Naive thymus-derived CD8-positive, alpha-beta T cell (primary cell): ENCODE measurements at regions not wholly inside any gene's neighbourhood (a gene's known extent, or its start where the extent isn't known, plus 50 kb on each side); places are given as distances from the start of the nearest gene placed in this dataset.
"Not testable (repeated sequence)": the region's sequence is repeated elsewhere in the genome, so short reads cannot be mapped to it uniquely, and the experiment has no call there.

Source experiments
- ATAC-seq, 2 donors: fragments of 150-1000 bp; cut with Tn5 transposase in 1 of 2; sonication (Bioruptor Pico), chemical (Tn5 transposase) in 1 of 2; 1 replicate in 1 of 2; 2 replicates in 1 of 2; pipeline ENCODE4 v1.10.0; 2021; ENCODE audit warnings: mild to moderate bottlenecking in 2 of 2, moderate library complexity in 2 of 2
- POLR2A ChIA-PET: fragments of 350-600 bp; sonication (Branson Sonifier 250); formaldehyde crosslinking; loops from one replicate; lab custom pipeline; 2021; ENCODE audit warnings: antibody characterized with exemption; lab: Charles Lee
- DNase-seq, 10 donors: peaks; one replicate each; pipeline versions ENCODE4 v3.0.0 to v3.0.0-alpha.2; 2020 to 2022
- H3K27ac Mint-ChIP-seq, 10 donors: one replicate each; pipeline ENCODE4 v1.8.0; 2020 to 2022; ENCODE audit warnings: mild to moderate bottlenecking in 10 of 10, mixed read lengths in 10 of 10, moderate library complexity in 4 of 10, inconsistent platforms in 1 of 10
- H3K27me3 Mint-ChIP-seq, 5 donors: one replicate each; pipeline ENCODE4 v1.8.0; 2021 to 2022; ENCODE audit warnings: mixed read lengths in 5 of 5
- H3K36me3 Mint-ChIP-seq, 3 donors: one replicate each; pipeline ENCODE4 v1.8.0; 2020 to 2022; ENCODE audit warnings: mixed read lengths in 3 of 3, mild to moderate bottlenecking in 2 of 3, inconsistent platforms in 1 of 3
- H3K4me1 Mint-ChIP-seq, 4 donors: one replicate each; pipeline ENCODE4 v1.8.0; 2021 to 2022; ENCODE audit warnings: mixed read lengths in 4 of 4
- H3K4me3 Mint-ChIP-seq, 10 donors: one replicate each; pipeline ENCODE4 v1.8.0; 2020 to 2022; ENCODE audit warnings: mild to moderate bottlenecking in 10 of 10, mixed read lengths in 10 of 10, moderate library complexity in 6 of 10, inconsistent platforms in 1 of 10
- H3K9me3 Mint-ChIP-seq, 9 donors: one replicate each; pipeline ENCODE4 v1.8.0; 2020 to 2022; ENCODE audit warnings: mixed read lengths in 9 of 9, mild to moderate bottlenecking in 3 of 9, inconsistent platforms in 1 of 9, moderate library complexity in 1 of 9

DNA sequence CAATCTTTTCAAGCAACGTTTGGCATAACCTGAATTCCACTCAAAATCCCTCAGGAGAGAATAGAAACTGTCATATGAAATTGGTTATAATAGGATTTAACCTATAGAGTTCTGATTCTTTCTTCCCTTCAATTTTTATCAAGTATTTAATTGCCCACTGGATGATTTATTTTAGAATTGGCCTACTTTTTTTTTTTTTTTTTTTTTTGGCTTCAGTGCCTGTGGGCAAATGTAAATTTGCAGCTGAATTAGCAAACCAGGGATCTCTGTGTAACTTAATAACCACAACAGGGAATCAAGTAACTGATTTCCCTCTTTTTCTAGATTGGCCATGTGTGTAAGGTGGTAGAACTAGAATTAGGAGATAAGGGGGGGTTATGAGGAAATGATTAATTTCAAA lies 157.0 kb downstream of the SOX4 start:
- Mint-ChIP-seq H3K9me3 (no peaks in the 10 kb centered on the region), H3K4me3 (no peak overlapping the region), H3K4me1 (no peaks in the 10 kb centered on the region), H3K27ac (peak overlapping the region in 1 of 10 donors; percentile 54), H3K36me3 (no peaks in the 10 kb centered on the region), H3K27me3 (peaks cover 0 to 3% (median 0%) of the 10 kb centered on the region in 5 donors)
- ATAC-seq (no peak), DNase-seq (no peak)
- POLR2A ChIA-PET: no interaction called here

DNA sequence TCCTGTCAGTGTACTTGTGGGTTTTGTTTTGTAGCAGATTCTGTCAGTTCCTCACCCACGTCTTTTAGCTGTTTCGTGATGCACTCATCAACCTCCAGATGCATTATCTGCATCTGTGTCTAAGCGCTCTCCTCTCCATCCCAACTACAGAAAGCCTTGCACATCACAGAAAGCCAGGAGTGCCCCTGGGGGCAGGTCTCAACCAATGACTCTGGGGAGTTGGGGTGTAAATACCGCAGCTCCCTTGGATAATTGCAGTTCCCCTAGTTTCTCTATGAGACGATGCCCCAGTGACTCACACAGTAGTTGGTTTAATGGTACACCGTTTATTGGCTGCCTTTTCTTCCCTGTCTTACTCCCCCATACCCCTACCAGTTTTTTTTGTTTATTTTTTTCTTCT lies 158.1 kb downstream of the SOX4 start:
- peaks cover 0 to 3% (median 0%) of the 10 kb centered on the region in 5 donors for H3K27me3 Mint-ChIP-seq
- no peaks in the 10 kb centered on the region for H3K36me3 Mint-ChIP-seq
- POLR2A ChIA-PET: interaction anchor here (0.6 kb wide), 1 partner anchor 8 kb away, joined by 3 read pairs; no protein-coding TSS in a partner anchor
- ATAC-seq: no peak
- no peak for DNase-seq
- no peak overlapping the region for H3K27ac Mint-ChIP-seq
- H3K9me3 Mint-ChIP-seq: no peaks in the 10 kb centered on the region
- H3K4me1 Mint-ChIP-seq: no peaks in the 10 kb centered on the region
- no peak overlapping the region for H3K4me3 Mint-ChIP-seq

- Mint-ChIP-seq H3K4me3 (no peak overlapping the region), H3K27ac (no peak overlapping the region), H3K36me3 (no peaks in the 10 kb centered on the region), H3K9me3 (no peaks in the 10 kb centered on the region), H3K4me1 (no peaks in the 10 kb centered on the region), H3K27me3 (peaks cover 0 to 3% (median 0%) of the 10 kb centered on the region in 5 donors)
- ATAC-seq (no peak), DNase-seq (no peak)
- POLR2A ChIA-PET: interaction anchor here (0.6 kb wide), 1 partner anchor 9 kb away, joined by 3 read pairs; no protein-coding TSS in a partner anchor
These were observed 158.7 kb downstream of the SOX4 start for GRCh38 chr6:21752054-21752811.

- POLR2A ChIA-PET: interaction anchor here (0.7 kb wide), 1 partner anchor 158 kb away, joined by 3 read pairs; no protein-coding TSS in a partner anchor
- Mint-ChIP-seq H3K27me3 (peaks cover 0 to 3% (median 0%) of the 10 kb centered on the region in 5 donors), H3K27ac (no peak overlapping the region), H3K9me3 (no peaks in the 10 kb centered on the region), H3K4me3 (no peak overlapping the region), H3K36me3 (no peaks in the 10 kb centered on the region), H3K4me1 (no peaks in the 10 kb centered on the region)
- ATAC-seq (no peak), DNase-seq (no peak)
These were observed 159.9 kb downstream of the SOX4 start for GRCh38 chr6:21753241-21754108.

DNA sequence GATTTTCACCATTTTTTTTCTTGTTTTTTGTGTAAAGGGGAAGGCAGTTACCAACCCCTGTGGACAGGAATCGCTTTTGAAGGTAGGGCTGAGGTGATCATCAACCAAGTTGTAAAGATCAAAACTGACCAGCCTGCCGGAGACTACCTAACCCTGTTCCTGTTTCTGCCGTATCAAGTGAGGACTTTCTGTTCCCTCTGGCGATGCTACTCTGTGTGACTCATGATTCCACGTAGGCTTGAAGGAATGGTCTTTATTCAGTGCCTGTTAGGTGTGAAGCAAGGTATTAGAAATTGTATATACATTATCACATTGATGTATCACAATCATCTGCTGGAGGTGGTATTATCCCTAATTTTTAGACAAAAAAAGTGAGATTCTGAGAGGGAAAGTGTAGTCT lies 161.3 kb downstream of the SOX4 start:
- H3K4me3 Mint-ChIP-seq: no peak overlapping the region
- H3K9me3 Mint-ChIP-seq: no peaks in the 10 kb centered on the region
- POLR2A ChIA-PET: no interaction called here
- no peak overlapping the region for H3K27ac Mint-ChIP-seq
- DNase-seq (no peak), ATAC-seq (no peak)
- no peaks in the 10 kb centered on the region for H3K36me3 Mint-ChIP-seq
- H3K4me1 Mint-ChIP-seq: no peaks in the 10 kb centered on the region
- H3K27me3 Mint-ChIP-seq: peaks cover 0 to 3% (median 0%) of the 10 kb centered on the region in 5 donors

DNA sequence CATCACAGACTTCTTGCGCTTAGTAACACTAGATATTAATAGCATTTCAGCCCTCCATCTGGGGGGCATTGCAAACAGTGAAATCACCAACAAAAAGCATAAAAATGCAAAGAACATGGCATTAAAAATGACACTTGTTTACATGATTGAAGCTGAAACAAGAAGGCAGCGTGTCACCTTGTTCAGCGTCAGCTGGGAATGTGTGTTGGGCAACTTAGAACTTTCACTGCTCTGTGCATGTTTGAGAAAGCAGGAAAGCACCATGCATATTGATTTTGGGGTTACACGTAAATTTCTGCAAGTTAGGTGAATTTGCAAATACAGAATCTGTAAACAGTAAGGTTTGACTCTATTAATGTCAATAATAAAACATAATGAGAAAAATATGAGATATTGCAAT lies 162.9 kb downstream of the SOX4 start:
- Mint-ChIP-seq H3K27me3 (peaks cover 0 to 5% (median 0%) of the 10 kb centered on the region in 5 donors), H3K4me3 (no peak overlapping the region), H3K36me3 (no peaks in the 10 kb centered on the region), H3K4me1 (no peaks in the 10 kb centered on the region), H3K27ac (no peak overlapping the region), H3K9me3 (no peaks in the 10 kb centered on the region)
- POLR2A ChIA-PET: no interaction called here
- DNase-seq (no peak), ATAC-seq (no peak)

DNA sequence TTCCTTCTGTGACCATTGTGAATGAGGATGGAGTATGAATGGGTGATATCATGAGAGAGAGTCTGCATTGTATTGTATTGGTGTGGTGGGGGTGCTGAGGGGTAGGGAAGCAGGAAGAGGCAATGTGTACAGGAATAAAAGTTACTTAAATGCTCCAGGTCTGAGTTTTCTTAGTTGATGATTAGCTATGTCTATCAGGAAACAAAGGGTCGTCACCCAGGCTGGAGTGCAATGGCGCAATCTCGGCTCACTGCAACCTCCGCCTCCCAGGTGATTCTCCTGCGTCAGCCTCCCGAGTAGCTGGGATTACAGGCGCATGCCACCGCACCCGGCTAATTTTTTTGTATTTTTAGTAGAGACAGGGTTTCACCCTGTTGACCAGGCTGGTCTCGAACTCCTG lies 163.8 kb downstream of the SOX4 start:
- POLR2A ChIA-PET, ATAC-seq, H3K36me3 Mint-ChIP-seq, H3K4me3 Mint-ChIP-seq, H3K27me3 Mint-ChIP-seq, DNase-seq, H3K4me1 Mint-ChIP-seq, H3K27ac Mint-ChIP-seq, H3K9me3 Mint-ChIP-seq: not testable (repeated sequence)

DNA sequence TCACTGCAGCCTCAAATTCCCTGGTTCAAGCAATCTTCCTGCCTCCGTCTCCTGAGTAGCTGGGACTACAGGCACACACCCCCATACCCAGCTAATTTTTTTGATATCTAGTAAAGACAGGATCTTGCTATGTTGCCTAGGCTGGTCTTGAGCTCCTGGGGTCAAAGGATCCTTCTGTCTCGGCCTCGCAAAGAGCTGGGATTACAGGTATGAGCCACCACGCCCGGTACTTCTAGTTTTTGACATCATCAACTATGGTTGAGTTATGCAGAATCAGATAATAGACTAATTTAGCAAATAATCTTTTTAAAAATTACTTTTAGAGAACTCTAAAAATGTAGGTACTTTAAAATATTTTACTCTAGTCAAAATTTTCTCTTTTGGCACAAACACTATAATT lies 166.2 kb downstream of the SOX4 start:
- H3K4me1 Mint-ChIP-seq: no peaks in the 10 kb centered on the region
- DNase-seq (no peak), ATAC-seq (no peak)
- no peak overlapping the region for H3K27ac Mint-ChIP-seq
- POLR2A ChIA-PET: no interaction called here
- H3K27me3 Mint-ChIP-seq: peaks cover 0 to 5% (median 0%) of the 10 kb centered on the region in 5 donors
- no peak overlapping the region for H3K4me3 Mint-ChIP-seq
- no peaks in the 10 kb centered on the region for H3K36me3 Mint-ChIP-seq
- peaks cover 0 to 3% (median 0%) of the 10 kb centered on the region in 9 donors for H3K9me3 Mint-ChIP-seq

GRCh38 chr6:21761053-21761730 lies 167.6 kb downstream of the SOX4 start:
- H3K4me3 Mint-ChIP-seq, H3K27ac Mint-ChIP-seq, H3K4me1 Mint-ChIP-seq, H3K9me3 Mint-ChIP-seq, ATAC-seq, H3K36me3 Mint-ChIP-seq, H3K27me3 Mint-ChIP-seq, DNase-seq, POLR2A ChIA-PET: not testable (repeated sequence)

GRCh38 chr6:21764989-21765388 lies 171.4 kb downstream of the SOX4 start:
- ATAC-seq (no peak), DNase-seq (no peak)
- POLR2A ChIA-PET: no interaction called here
- H3K4me1 Mint-ChIP-seq: no peaks in the 10 kb centered on the region
- H3K27me3 Mint-ChIP-seq: peaks cover 0 to 7% (median 1%) of the 10 kb centered on the region in 5 donors
- H3K27ac Mint-ChIP-seq: no peak overlapping the region
- peaks cover 0 to 3% (median 0%) of the 10 kb centered on the region in 9 donors for H3K9me3 Mint-ChIP-seq
- H3K36me3 Mint-ChIP-seq: no peaks in the 10 kb centered on the region
- no peak overlapping the region for H3K4me3 Mint-ChIP-seq

GRCh38 chr6:21767891-21768648 lies 174.5 kb downstream of the SOX4 start:
- Mint-ChIP-seq H3K27me3 (peaks cover 0 to 7% (median 1%) of the 10 kb centered on the region in 5 donors), H3K9me3 (peaks cover 0 to 2% (median 0%) of the 10 kb centered on the region in 9 donors), H3K4me1 (no peaks in the 10 kb centered on the region), H3K36me3 (no peaks in the 10 kb centered on the region), H3K27ac (no peak overlapping the region), H3K4me3 (no peak overlapping the region)
- ATAC-seq: no peak
- POLR2A ChIA-PET: no interaction called here
- DNase-seq: no peak

DNA sequence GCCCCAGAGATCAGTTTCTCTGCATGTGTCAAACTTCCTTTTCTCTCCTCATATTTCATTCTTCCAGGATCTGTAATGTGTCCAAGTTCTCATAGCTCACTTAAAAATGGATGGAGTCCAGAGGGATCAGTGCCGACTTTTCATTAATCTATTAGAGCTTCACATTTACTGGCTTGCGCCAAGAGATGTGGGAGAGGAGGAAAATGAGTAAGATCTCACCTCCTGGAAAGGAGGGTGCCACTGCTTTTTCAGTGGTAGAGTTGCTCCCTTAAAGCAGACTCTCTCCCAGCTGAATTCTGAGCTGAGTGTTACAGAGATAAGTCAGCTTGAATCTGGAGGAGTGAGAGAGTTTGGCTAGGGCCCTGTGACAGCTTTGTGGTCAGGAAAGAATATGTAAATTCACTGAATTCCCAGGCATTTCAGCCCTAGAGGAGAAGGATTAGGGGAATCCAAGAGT lies 175.9 kb downstream of the SOX4 start:
- Mint-ChIP-seq H3K36me3 (no peaks in the 10 kb centered on the region), H3K9me3 (peaks cover 0 to 2% (median 0%) of the 10 kb centered on the region in 9 donors), H3K4me1 (no peaks in the 10 kb centered on the region), H3K27me3 (peaks cover 0 to 8% (median 1%) of the 10 kb centered on the region in 5 donors), H3K27ac (no peak overlapping the region), H3K4me3 (no peak overlapping the region)
- DNase-seq: no peak
- POLR2A ChIA-PET: no interaction called here
- ATAC-seq: no peak
